Sigmoid colon (tissue), 4 donors: ENCODE measurements at regions not wholly inside any gene's neighbourhood (a gene's known extent, or its start where the extent isn't known, plus 50 kb on each side); places are given as distances from the start of the nearest gene placed in this dataset.

Experiments used
- EP300 ChIP-seq, 4 donors: sonication (generic); formaldehyde crosslinking; IDR thresholded peaks; one replicate each; pipeline ENCODE4 v1.6.1; 2017; ENCODE audit warnings: antibody characterized with exemption in 4 of 4
- POLR2A ChIP-seq, 2 donors: fragments of 450-650 bp; IDR thresholded peaks; one replicate each; pipeline ENCODE4 v1.6.1; 2016; ENCODE audit warnings: antibody characterized with exemption in 2 of 2, mild to moderate bottlenecking in 2 of 2, moderate library complexity in 2 of 2
- POLR2AphosphoS5 ChIP-seq, 4 donors: sonication (generic); formaldehyde crosslinking; IDR thresholded peaks; one replicate each; pipeline ENCODE4 v1.6.1; 2017; ENCODE audit warnings: antibody characterized with exemption in 4 of 4
- TF ChIP-seq, protein P1 (sequence below), 4 experiments: fragments of 450-650 bp in 3 of 4; fragments of 200-600 bp in 1 of 4; IDR thresholded peaks; one replicate each; pipeline ENCODE4 v1.5.1; 2016 to 2019; ENCODE audit warnings: antibody characterized with exemption in 4 of 4, mild to moderate bottlenecking in 3 of 4, moderate library complexity in 2 of 4

DNA sequence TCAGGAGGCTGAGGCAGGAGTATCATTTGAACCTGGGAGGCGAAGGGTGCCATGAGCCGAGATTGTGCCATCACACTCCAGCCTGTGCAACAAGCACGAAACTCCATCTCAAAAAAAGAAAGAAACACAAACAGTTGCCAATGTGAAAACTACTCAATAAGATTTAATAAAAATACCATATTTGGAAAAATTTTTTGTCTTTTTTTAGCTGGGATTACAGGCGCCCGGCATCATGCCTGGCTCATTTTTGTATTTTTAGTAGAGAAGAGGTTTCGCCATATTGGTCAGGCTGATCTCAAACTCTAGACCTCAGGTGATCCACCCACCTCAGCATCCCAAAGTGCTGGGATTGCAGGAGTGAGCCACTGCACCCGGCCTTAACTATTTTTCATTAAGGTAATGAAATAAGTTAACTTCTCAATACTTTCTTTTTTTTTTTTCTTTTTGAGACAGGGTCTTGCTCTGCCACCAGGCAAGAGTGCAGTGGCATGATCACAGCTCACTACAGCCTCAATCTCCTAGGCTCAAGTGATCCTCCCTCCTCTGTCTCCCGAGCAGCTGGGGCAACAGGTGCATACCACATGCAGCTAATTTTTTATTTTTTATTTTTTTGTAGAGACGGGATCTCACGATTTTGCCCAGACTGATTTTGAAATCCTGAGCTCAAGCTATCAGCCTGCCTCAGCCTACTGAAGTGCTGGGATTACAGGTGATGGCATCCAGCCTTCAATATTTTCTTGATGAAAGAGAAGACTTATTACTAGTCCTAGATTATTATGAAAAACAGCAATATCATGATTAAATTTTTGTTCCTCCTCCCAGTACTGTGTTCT is 4746.2 kb upstream of the OR11H1 start:
- TF ChIP-seq, protein P1, sequence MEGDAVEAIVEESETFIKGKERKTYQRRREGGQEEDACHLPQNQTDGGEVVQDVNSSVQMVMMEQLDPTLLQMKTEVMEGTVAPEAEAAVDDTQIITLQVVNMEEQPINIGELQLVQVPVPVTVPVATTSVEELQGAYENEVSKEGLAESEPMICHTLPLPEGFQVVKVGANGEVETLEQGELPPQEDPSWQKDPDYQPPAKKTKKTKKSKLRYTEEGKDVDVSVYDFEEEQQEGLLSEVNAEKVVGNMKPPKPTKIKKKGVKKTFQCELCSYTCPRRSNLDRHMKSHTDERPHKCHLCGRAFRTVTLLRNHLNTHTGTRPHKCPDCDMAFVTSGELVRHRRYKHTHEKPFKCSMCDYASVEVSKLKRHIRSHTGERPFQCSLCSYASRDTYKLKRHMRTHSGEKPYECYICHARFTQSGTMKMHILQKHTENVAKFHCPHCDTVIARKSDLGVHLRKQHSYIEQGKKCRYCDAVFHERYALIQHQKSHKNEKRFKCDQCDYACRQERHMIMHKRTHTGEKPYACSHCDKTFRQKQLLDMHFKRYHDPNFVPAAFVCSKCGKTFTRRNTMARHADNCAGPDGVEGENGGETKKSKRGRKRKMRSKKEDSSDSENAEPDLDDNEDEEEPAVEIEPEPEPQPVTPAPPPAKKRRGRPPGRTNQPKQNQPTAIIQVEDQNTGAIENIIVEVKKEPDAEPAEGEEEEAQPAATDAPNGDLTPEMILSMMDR (IDR thresholded peaks at IDR 0.05): no peak
- TF ChIP-seq POLR2AphosphoS5 (IDR thresholded peaks at IDR 0.05) (no peak), POLR2A (IDR thresholded peaks at IDR 0.05) (no peak), EP300 (IDR thresholded peaks at IDR 0.05) (no peak)
